H1 (cell line): ENCODE measurements at regions not wholly inside any gene's neighbourhood (a gene's known extent, or its start where the extent isn't known, plus 50 kb on each side); places are given as distances from the start of the nearest gene placed in this dataset.
"Not testable (repeated sequence)": the region's sequence is repeated elsewhere in the genome, so short reads cannot be mapped to it uniquely, and the experiment has no call there.

Experiments
- CTCF ChIA-PET: fragments of 300-600 bp; sonication (Branson Sonifier 250); formaldehyde crosslinking; loops from one replicate; lab custom pipeline; 2021; ENCODE audit not compliant: partially characterized antibody; lab: Charles Lee
- POLR2A ChIA-PET: fragments of 300-600 bp; sonication (Branson Sonifier 250); formaldehyde crosslinking; loops from one replicate; lab custom pipeline; 2021; ENCODE audit warnings: inconsistent platforms; ENCODE audit not compliant: partially characterized antibody; lab: Charles Lee
- DNase-seq, 2 experiments: peaks; one replicate each; pipeline versions ENCODE4 v3.0.0 to v3.0.0-alpha.2; 2010 to 2022; ENCODE audit warnings: low spot score in 2 of 2, low read depth in 1 of 2, mixed read lengths in 1 of 2
- FAIRE-seq: peaks from 2 replicates; lab custom pipeline; 2011; peaks lifted over from hg19 to GRCh38; lab: Jason Lieb, UNC
- H2AFZ ChIP-seq: 2 replicates; pipeline ENCODE4 v1.8.1; 2012; ENCODE audit warnings: low read length, inconsistent platforms
- H2AK5ac ChIP-seq: 2 replicates; pipeline ENCODE4 v1.6.1; 2013; ENCODE audit warnings: low read depth, low read length
- H2BK120ac ChIP-seq: replicated peaks from 2 replicates; pipeline ENCODE3; 2013; ENCODE audit warnings: low read depth, low read length, inconsistent platforms
- H2BK12ac ChIP-seq: 2 replicates; pipeline ENCODE4 v1.6.1; 2013; ENCODE audit warnings: low read depth, low read length
- H2BK15ac ChIP-seq: 2 replicates; pipeline ENCODE4 v1.6.1; 2013; ENCODE audit warnings: low read length
- H2BK20ac ChIP-seq: 2 replicates; pipeline ENCODE4 v1.6.1; 2013; ENCODE audit warnings: low read length
- H2BK5ac ChIP-seq: 2 replicates; pipeline ENCODE4 v1.6.1; 2013; ENCODE audit warnings: low read depth, low read length
- H3K14ac ChIP-seq: 2 replicates; pipeline ENCODE4 v1.6.1; 2013; ENCODE audit warnings: inconsistent platforms; ENCODE audit not compliant: insufficient read length
- H3K18ac ChIP-seq: 2 replicates; pipeline ENCODE4 v1.6.1; 2013; ENCODE audit warnings: low read length; ENCODE audit errors: extremely low read depth
- H3K23ac ChIP-seq: 2 replicates; pipeline ENCODE4 v1.6.1; 2013; ENCODE audit warnings: inconsistent platforms; ENCODE audit not compliant: insufficient read length
- H3K23me2 ChIP-seq: 2 replicates; pipeline ENCODE4 v1.6.1; 2013; ENCODE audit warnings: low read depth, low read length
- H3K27ac ChIP-seq: 2 replicates; pipeline ENCODE4 v1.6.1; 2011; ENCODE audit warnings: low read depth, low read length, inconsistent platforms
- H3K27me3 ChIP-seq, 4 experiments: replicated peaks in 1 of 4; 1 replicate in 1 of 4; 2 replicates in 3 of 4; pipeline versions ENCODE4 v1.6.1 to v1.8.1; 2011 to 2013; ENCODE audit warnings: low read length in 3 of 4, mild to moderate bottlenecking in 3 of 4, inconsistent platforms in 2 of 4, mixed read lengths in 2 of 4, moderate library complexity in 1 of 4; ENCODE audit not compliant: control insufficient read depth in 3 of 4, insufficient read depth in 3 of 4; ENCODE audit errors: extremely low read depth in 1 of 4
- H3K36me3 ChIP-seq, 4 experiments: 2 replicates each; pipeline versions ENCODE4 v1.6.1 to v1.8.1; 2011 to 2013; ENCODE audit warnings: mild to moderate bottlenecking in 4 of 4, low read length in 3 of 4, moderate library complexity in 2 of 4, control low read depth in 1 of 4, inconsistent platforms in 1 of 4; ENCODE audit not compliant: insufficient read depth in 4 of 4, control insufficient read depth in 2 of 4
- H3K4ac ChIP-seq: replicated peaks from 2 replicates; pipeline ENCODE3; 2013; ENCODE audit warnings: low read length, low read depth, mixed read lengths, inconsistent platforms; ENCODE audit not compliant: insufficient read length
- H3K4me1 ChIP-seq, 4 experiments: replicated peaks in 1 of 4; 1 replicate in 1 of 4; 2 replicates in 3 of 4; pipeline versions ENCODE4 v1.6.1 to v1.8.1; 2011 to 2013; ENCODE audit warnings: low read length in 3 of 4, inconsistent platforms in 2 of 4, mixed read lengths in 1 of 4; ENCODE audit not compliant: insufficient read depth in 4 of 4, control insufficient read depth in 3 of 4
- H3K4me2 ChIP-seq, 2 experiments: 2 replicates each; pipeline versions ENCODE4 v1.6.1 to v1.8.1; 2011 to 2013; ENCODE audit warnings: low read depth in 2 of 2, low read length in 2 of 2, control low read depth in 1 of 2, inconsistent platforms in 1 of 2, mild to moderate bottlenecking in 1 of 2; ENCODE audit not compliant: insufficient read depth in 1 of 2
- H3K4me3 ChIP-seq, 4 experiments: fragments of 200-600, 300-600 bp in 1 of 4; sonication (generic), shearing (Covaris generic), sonication (Bioruptor Twin) in 1 of 4; 2 replicates each; pipeline versions ENCODE4 v1.5.1 to v1.8.1; 2011 to 2016; ENCODE audit warnings: low read length in 4 of 4, low read depth in 3 of 4, control low read depth in 2 of 4, inconsistent platforms in 2 of 4, mild to moderate bottlenecking in 2 of 4, mixed read lengths in 1 of 4, moderate library complexity in 1 of 4; ENCODE audit not compliant: insufficient read depth in 2 of 4; ENCODE audit errors: extremely low read depth in 1 of 4
- H3K56ac ChIP-seq: replicated peaks from 2 replicates; pipeline ENCODE3; 2013; ENCODE audit warnings: low read depth, mild to moderate bottlenecking, mixed read lengths, low read length, inconsistent platforms; ENCODE audit not compliant: insufficient read length
- H3K79me1 ChIP-seq: 2 replicates; pipeline ENCODE4 v1.6.1; 2013; ENCODE audit warnings: low read depth, low read length, control low read depth
- H3K79me2 ChIP-seq, 2 experiments: 2 replicates each; pipeline versions ENCODE4 v1.6.1 to v1.8.1; 2012 to 2013; ENCODE audit warnings: low read length in 2 of 2, mild to moderate bottlenecking in 2 of 2, inconsistent platforms in 1 of 2; ENCODE audit not compliant: insufficient read depth in 2 of 2, control insufficient read depth in 1 of 2
- H3K9ac ChIP-seq, 4 experiments: replicated peaks in 1 of 4; 1 replicate in 1 of 4; 2 replicates in 3 of 4; pipeline versions ENCODE4 v1.6.1 to v1.8.1; 2011 to 2013; ENCODE audit warnings: low read depth in 3 of 4, low read length in 3 of 4, control low read depth in 2 of 4, mild to moderate bottlenecking in 2 of 4, moderate library complexity in 2 of 4, inconsistent platforms in 1 of 4; ENCODE audit errors: extremely low read depth in 1 of 4
- H3K9me3 ChIP-seq, 2 experiments: 2 replicates each; pipeline versions ENCODE4 v1.6.1 to v1.8.1; 2012 to 2013; ENCODE audit warnings: mild to moderate bottlenecking in 2 of 2, moderate library complexity in 2 of 2, control low read depth in 1 of 2, inconsistent platforms in 1 of 2, low read depth in 1 of 2, low read length in 1 of 2, mixed read lengths in 1 of 2; ENCODE audit not compliant: insufficient read depth in 2 of 2
- H4K20me1 ChIP-seq, 2 experiments: replicated peaks in 1 of 2; 2 replicates each; pipeline versions ENCODE3 to v1.8.1; 2011 to 2013; ENCODE audit warnings: inconsistent platforms in 2 of 2, low read length in 2 of 2, mild to moderate bottlenecking in 1 of 2; ENCODE audit not compliant: insufficient read depth in 2 of 2, control insufficient read depth in 1 of 2
- H4K5ac ChIP-seq: 2 replicates; pipeline ENCODE4 v1.6.1; 2013; ENCODE audit warnings: low read length, low read depth, mixed read lengths, inconsistent platforms; ENCODE audit not compliant: insufficient read length
- H4K8ac ChIP-seq: 2 replicates; pipeline ENCODE4 v1.8.0; 2013; ENCODE audit warnings: mild to moderate bottlenecking, moderate library complexity, low read length, inconsistent platforms; ENCODE audit not compliant: insufficient read depth; ENCODE audit errors: extremely low read depth
- H4K91ac ChIP-seq: replicated peaks from 2 replicates; pipeline ENCODE3; 2013; ENCODE audit warnings: low read length, mixed read lengths, inconsistent platforms; ENCODE audit not compliant: insufficient read length
- CTBP2 ChIP-seq: IDR thresholded peaks from 2 replicates; pipeline ENCODE4 v1.7.0; 2011; ENCODE audit warnings: borderline replicate concordance, mild to moderate bottlenecking, moderate library complexity, mixed read lengths, low read length; ENCODE audit not compliant: insufficient read depth, insufficient read length
- KDM5A ChIP-seq: fragments of 200-600 bp; IDR thresholded peaks from 2 replicates; pipeline ENCODE4 v1.7.1; 2012; ENCODE audit warnings: mild to moderate bottlenecking, low read length, inconsistent platforms, mixed read lengths
- RAD21 ChIP-seq, 2 experiments: IDR thresholded peaks in 1 of 2; conservative IDR thresholded peaks in 1 of 2; 2 replicates each; pipeline ENCODE4 v1.6.1; 2011; ENCODE audit warnings: low read depth in 2 of 2, low read length in 2 of 2, improper control_type of control experiment in 1 of 2, inconsistent platforms in 1 of 2, mild to moderate bottlenecking in 1 of 2, moderate library complexity in 1 of 2
- SIRT6 ChIP-seq: IDR thresholded peaks from one replicate; pipeline ENCODE4 v1.7.1; 2012; ENCODE audit warnings: low read length, inconsistent platforms
- WGBS, 2 experiments: shearing (Covaris generic) in 1 of 2; methylation state at CpG; one replicate each; pipeline versions ENCODE4 v1.1.6 to v1.1.7; 2013 to 2015; ENCODE audit warnings: low lambda C conversion rate in 2 of 2, mixed read lengths in 2 of 2, inconsistent platforms in 1 of 2, low coverage in 1 of 2, missing lambda C conversion rate in 1 of 2; ENCODE audit not compliant: insufficient replicate concordance in 2 of 2, insufficient coverage in 1 of 2, insufficient read length in 1 of 2; ENCODE audit errors: extremely low coverage in 1 of 2, missing lambda C conversion rate in 1 of 2; 5-methylcytosine and 5-hydroxymethylcytosine counted together

DNA sequence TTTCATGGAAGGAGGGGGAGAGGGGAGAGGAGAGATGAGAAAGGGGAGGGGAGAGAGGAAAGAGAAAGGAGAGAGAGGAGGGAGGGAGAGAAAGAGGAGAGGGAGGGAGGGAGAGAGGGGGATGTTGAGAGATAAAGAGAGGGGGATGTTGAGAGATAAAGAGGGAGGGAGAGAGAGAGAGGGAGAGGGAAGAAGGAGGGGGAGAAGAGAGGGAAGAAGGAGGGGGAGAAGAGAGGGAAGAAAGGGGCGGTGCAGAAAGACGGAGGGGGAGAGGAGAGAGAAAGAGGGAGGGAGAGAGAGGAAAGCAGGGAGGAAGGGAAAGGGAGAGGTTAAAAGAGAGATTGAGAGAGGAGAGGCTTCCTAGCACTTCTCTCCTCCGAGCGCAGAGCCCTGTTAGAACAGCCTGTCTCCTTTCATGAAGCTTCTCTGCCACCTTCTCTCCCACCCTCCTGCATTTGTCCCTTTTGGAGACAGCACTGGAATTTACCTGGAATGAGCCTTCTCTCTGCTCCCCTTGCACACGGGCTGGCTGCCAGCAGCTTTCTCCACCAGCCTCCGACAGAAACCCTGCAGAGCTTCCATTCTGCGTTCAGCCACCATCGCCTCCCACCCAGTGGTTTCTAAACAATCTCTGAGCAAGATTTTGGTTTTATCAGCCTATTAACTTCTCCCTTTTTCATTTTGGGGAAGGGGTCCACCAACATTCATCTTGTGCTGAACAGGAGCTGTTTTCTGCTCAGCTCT, 74.0 kb upstream of the CARD11 start (continued):
- TF ChIP-seq RAD21 (IDR thresholded peaks at IDR 0.05 in 1 of 2, conservative IDR thresholded peaks at IDR 0.05 in 1 of 2; ENCODE audit: low read depth in 2 of 2, low read length in 2 of 2) = no peak
- TF ChIP-seq KDM5A = no peak
- no peak for TF ChIP-seq SIRT6
- no peak for TF ChIP-seq CTBP2
- TF ChIP-seq, all 59 proteins: peak for 0

GRCh38 chr7:3119352-3119927, 75.8 kb upstream of the CARD11 start:
- H3K56ac ChIP-seq, FAIRE-seq, H3K27ac ChIP-seq, H2AFZ ChIP-seq, H2BK5ac ChIP-seq, H3K79me2 ChIP-seq, H4K8ac ChIP-seq, H2BK20ac ChIP-seq, H3K23me2 ChIP-seq, H3K23ac ChIP-seq, H3K27me3 ChIP-seq, H2BK120ac ChIP-seq, POLR2A ChIA-PET, H4K91ac ChIP-seq, H3K18ac ChIP-seq, H3K4me2 ChIP-seq, H4K20me1 ChIP-seq, H4K5ac ChIP-seq, H3K14ac ChIP-seq, H3K9ac ChIP-seq, H3K4me3 ChIP-seq, H3K4me1 ChIP-seq, H3K79me1 ChIP-seq, H3K36me3 ChIP-seq, H2BK15ac ChIP-seq, H2BK12ac ChIP-seq, DNase-seq, H3K4ac ChIP-seq, H2AK5ac ChIP-seq, CTCF ChIA-PET: not testable (repeated sequence)
- peaks cover 19 to 24% of the 10 kb centered on the region in 2 experiments for H3K9me3 ChIP-seq
- 90% methylated on average over 9 of the region's 9 CpGs; no CpG with 5 or more reads in 1 of the 2 experiments for WGBS, 2 experiments
